Smooth muscle cell (in vitro differentiated cells): ENCODE measurements at regions not wholly inside any gene's neighbourhood (a gene's known extent, or its start where the extent isn't known, plus 50 kb on each side); places are given as distances from the start of the nearest gene placed in this dataset.
"Not testable (repeated sequence)": the region's sequence is repeated elsewhere in the genome, so short reads cannot be mapped to it uniquely, and the experiment has no call there.

Experiments used
- DNase-seq: peaks from one replicate; lab custom pipeline; 2025; ENCODE audit not compliant: unreplicated experiment; lab: John Stamatoyannopoulos, UW
- H2AFZ ChIP-seq: fragments of 200-600 bp; sonication (generic); 2 replicates; pipeline ENCODE4 v1.6.0; 2016; ENCODE audit warnings: antibody characterized with exemption, low read depth, mild to moderate bottlenecking
- H3F3A ChIP-seq: fragments of 200-600 bp; sonication (generic); 2 replicates; pipeline ENCODE4 v1.6.0; 2017; ENCODE audit warnings: antibody characterized with exemption, low read depth
- H3K27ac ChIP-seq: fragments of 200-600 bp; sonication (generic); 2 replicates; pipeline ENCODE4 v1.5.1; 2016; ENCODE audit warnings: low read depth, mild to moderate bottlenecking
- H3K27me3 ChIP-seq: fragments of 200-600 bp; sonication (generic); 2 replicates; pipeline ENCODE4 v1.6.1; 2016; ENCODE audit warnings: low read depth, mild to moderate bottlenecking
- H3K36me3 ChIP-seq: fragments of 200-600 bp; sonication (generic); 2 replicates; pipeline ENCODE4 v1.5.1; 2016; ENCODE audit warnings: low read depth
- H3K4me1 ChIP-seq: fragments of 200-600 bp; sonication (generic); 2 replicates; pipeline ENCODE4 v1.5.1; 2016; ENCODE audit warnings: low read depth
- H3K4me2 ChIP-seq: fragments of 200-600 bp; sonication (generic); 2 replicates; pipeline ENCODE4 v1.6.0; 2016; ENCODE audit warnings: mild to moderate bottlenecking
- H3K4me3 ChIP-seq: fragments of 200-600 bp; sonication (generic); 2 replicates; pipeline ENCODE4 v1.5.1; 2016; ENCODE audit warnings: mild to moderate bottlenecking
- H3K79me2 ChIP-seq: fragments of 200-600 bp; sonication (generic); 2 replicates; pipeline ENCODE4 v1.6.0; 2016; ENCODE audit warnings: low read depth, mild to moderate bottlenecking
- H3K9ac ChIP-seq: fragments of 200-600 bp; sonication (generic); 2 replicates; pipeline ENCODE4 v1.6.0; 2016; ENCODE audit warnings: low read depth
- H3K9me3 ChIP-seq: fragments of 200-600 bp; sonication (generic); replicated peaks from 2 replicates; pipeline ENCODE4 v1.5.1; 2016; ENCODE audit warnings: low read depth
- H4K20me1 ChIP-seq: fragments of 200-600 bp; sonication (generic); 2 replicates; pipeline ENCODE4 v1.6.0; 2016; ENCODE audit warnings: low read depth
- WGBS: methylation state at CpG from one replicate; pipeline ENCODE4 v1.1.7; 2016; ENCODE audit warnings: low lambda C conversion rate; 5-methylcytosine and 5-hydroxymethylcytosine counted together
- TF ChIP-seq, protein P1 (sequence below): fragments of 200-600 bp; sonication (generic); IDR thresholded peaks from 2 replicates; pipeline ENCODE4 v1.5.1; 2017; ENCODE audit warnings: borderline replicate concordance, mild to moderate bottlenecking, antibody characterized with exemption; ENCODE audit not compliant: insufficient read depth, poor library complexity, severe bottlenecking

DNA sequence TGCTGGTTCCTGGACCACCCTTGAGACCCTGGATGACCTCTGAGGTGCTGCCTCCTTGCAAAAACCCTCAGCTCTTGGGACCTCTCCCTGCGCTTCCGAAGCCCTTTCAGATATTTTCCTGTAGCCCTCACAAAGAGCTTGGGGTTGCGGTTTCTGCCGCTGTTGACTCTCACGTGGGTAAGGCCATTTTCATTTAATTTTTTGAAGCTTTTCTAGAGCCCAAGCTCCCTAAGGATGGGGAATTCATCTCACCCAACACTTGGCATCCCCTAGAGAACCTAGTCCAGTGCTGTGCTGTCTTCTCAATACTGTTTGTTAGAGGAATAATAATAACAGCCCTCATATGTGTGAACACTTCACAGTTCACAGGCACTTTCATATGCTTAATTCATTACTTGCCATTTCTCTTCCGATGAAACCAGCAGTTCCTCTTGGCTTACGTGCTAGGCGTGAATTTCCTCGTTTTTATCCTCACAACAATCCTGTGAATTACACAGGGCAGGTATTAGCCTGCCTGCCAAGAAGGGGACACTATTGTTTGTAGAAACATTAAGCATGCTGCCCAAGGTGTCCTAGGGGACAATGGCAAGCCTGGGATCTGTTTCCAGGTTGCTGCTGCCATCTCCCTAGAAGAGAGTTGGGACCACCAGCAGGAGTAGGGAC, 71.6 kb upstream of the CTBP2 start:
- Histone ChIP-seq H2AFZ (peak overlapping the region; percentile 30), H3K4me1 (peaks cover 15% of the 10 kb centered on the region), H3K79me2 (no peaks in the 10 kb centered on the region), H3K27ac (peak overlapping the region; percentile 69), H3K4me2 (peak overlapping the region; percentile 6), H4K20me1 (no peaks in the 10 kb centered on the region), H3K4me3 (no peak overlapping the region), H3K27me3 (no peaks in the 10 kb centered on the region), H3K36me3 (no peaks in the 10 kb centered on the region), H3F3A (no peaks in the 10 kb centered on the region), H3K9ac (no peak overlapping the region), H3K9me3 (no peaks in the 10 kb centered on the region)
- DNase-seq = no peak
- 88% methylated on average over 9 of the region's 9 CpGs for WGBS
- TF ChIP-seq, protein P1, sequence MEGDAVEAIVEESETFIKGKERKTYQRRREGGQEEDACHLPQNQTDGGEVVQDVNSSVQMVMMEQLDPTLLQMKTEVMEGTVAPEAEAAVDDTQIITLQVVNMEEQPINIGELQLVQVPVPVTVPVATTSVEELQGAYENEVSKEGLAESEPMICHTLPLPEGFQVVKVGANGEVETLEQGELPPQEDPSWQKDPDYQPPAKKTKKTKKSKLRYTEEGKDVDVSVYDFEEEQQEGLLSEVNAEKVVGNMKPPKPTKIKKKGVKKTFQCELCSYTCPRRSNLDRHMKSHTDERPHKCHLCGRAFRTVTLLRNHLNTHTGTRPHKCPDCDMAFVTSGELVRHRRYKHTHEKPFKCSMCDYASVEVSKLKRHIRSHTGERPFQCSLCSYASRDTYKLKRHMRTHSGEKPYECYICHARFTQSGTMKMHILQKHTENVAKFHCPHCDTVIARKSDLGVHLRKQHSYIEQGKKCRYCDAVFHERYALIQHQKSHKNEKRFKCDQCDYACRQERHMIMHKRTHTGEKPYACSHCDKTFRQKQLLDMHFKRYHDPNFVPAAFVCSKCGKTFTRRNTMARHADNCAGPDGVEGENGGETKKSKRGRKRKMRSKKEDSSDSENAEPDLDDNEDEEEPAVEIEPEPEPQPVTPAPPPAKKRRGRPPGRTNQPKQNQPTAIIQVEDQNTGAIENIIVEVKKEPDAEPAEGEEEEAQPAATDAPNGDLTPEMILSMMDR = no peak

GRCh38 chr10:125231116-125231812, 70.9 kb upstream of the CTBP2 start:
- Histone ChIP-seq H3K4me1 (peaks cover 15% of the 10 kb centered on the region), H3F3A (no peaks in the 10 kb centered on the region), H3K79me2 (no peaks in the 10 kb centered on the region), H3K27me3 (no peaks in the 10 kb centered on the region), H4K20me1 (no peaks in the 10 kb centered on the region), H3K36me3 (no peaks in the 10 kb centered on the region), H3K9me3 (no peaks in the 10 kb centered on the region), H3K27ac (peak overlapping the region; percentile 69), H2AFZ (peak overlapping the region; percentile 48), H3K9ac (no peak overlapping the region), H3K4me2 (peak overlapping the region; percentile 59), H3K4me3 (no peak overlapping the region)
- peak; percentile 8 for DNase-seq
- TF ChIP-seq, protein P1 = no peak
- 38% methylated on average over 13 of the region's 13 CpGs for WGBS

DNA sequence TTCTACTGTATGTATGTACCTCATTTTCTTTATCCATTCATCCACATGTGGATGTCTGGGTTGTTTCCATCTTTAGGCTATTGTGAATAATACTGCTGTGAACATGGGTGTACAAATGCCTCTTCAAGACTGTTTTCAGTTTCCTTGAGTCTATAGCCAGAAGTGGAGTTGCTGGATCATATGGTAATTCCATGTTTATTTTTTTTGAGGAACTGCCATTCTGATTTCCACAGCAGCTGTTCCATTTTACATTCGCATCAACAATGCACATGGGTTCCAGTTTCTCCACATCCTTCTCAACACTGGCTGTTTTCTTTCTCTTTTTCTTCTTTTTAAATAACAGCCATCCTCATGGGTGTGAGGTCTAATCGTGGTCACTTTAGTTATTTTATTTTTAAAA, 69.9 kb upstream of the CTBP2 start:
- no peaks in the 10 kb centered on the region for H3F3A ChIP-seq
- WGBS = 98% methylated on average over 2 of the region's 2 CpGs
- no peak overlapping the region for H3K9ac ChIP-seq
- H3K4me3 ChIP-seq = no peak overlapping the region
- H3K27ac ChIP-seq = no peak overlapping the region
- H2AFZ ChIP-seq = no peak overlapping the region
- TF ChIP-seq, protein P1 = no peak
- H3K4me1 ChIP-seq = peaks cover 15% of the 10 kb centered on the region
- no peaks in the 10 kb centered on the region for H3K36me3 ChIP-seq
- no peaks in the 10 kb centered on the region for H4K20me1 ChIP-seq
- H3K9me3 ChIP-seq = no peaks in the 10 kb centered on the region
- no peaks in the 10 kb centered on the region for H3K79me2 ChIP-seq
- no peak overlapping the region for H3K4me2 ChIP-seq
- no peak for DNase-seq
- no peaks in the 10 kb centered on the region for H3K27me3 ChIP-seq

DNA sequence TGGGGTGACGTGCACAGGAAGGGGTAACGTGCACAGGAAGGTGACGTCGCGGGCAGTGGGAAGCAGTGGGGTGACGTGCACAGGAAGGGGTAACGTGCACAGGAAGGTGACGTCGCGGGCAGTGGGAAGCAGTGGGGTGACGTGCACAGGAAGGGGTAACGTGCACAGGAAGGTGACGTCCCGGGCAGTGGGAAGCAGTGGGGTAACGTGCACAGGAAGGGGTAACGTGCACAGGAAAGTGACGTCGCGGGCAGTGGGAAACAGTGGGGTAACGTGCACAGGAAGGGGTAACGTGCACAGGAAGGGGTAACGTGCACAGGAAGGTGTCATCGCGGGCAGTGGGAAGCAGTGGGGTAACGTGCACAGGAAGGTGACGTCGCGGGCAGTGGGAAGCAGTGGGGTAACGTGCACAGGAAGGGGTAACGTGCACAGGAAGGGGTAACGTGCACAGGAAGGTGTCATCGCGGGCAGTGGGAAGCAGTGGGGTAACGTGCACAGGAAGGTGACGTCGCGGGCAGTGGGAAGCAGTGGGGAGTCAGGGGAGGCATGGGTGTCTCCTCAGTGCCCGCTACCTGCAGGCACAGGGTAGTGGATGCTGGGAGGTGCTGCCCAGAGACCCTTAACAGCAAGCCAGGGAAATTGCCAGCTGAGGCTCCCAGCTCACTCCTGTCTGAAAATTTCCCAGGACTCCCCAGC, 68.0 kb upstream of the CTBP2 start:
- not testable (repeated sequence) for H3K4me1 ChIP-seq, H3K4me2 ChIP-seq, H3K27ac ChIP-seq, H3K4me3 ChIP-seq, H3K9me3 ChIP-seq, H3K79me2 ChIP-seq, H4K20me1 ChIP-seq, H2AFZ ChIP-seq, H3K36me3 ChIP-seq, H3K9ac ChIP-seq, H3F3A ChIP-seq, DNase-seq, H3K27me3 ChIP-seq
- WGBS = 98% methylated on average over 24 of the region's 38 CpGs
